HCT116 (cell line): ENCODE measurements at regions not wholly inside any gene's neighbourhood (a gene's known extent, or its start where the extent isn't known, plus 50 kb on each side); places are given as distances from the start of the nearest gene placed in this dataset.

Experiments used
- CBX3 ChIP-seq: IDR thresholded peaks from 2 replicates; pipeline ENCODE4 v1.6.1; 2012; ENCODE audit warnings: low read depth
- CEBPB ChIP-seq: IDR thresholded peaks from 2 replicates; pipeline ENCODE4 v1.6.1; 2012; ENCODE audit warnings: low read depth
- EGR1 ChIP-seq: IDR thresholded peaks from 2 replicates; pipeline ENCODE4 v1.6.1; 2012; ENCODE audit warnings: low read depth
- EZH2phosphoT487 ChIP-seq: fragments of 200-600 bp; IDR thresholded peaks from 2 replicates; pipeline ENCODE4 v1.6.1; 2018; ENCODE audit warnings: antibody characterized with exemption, borderline replicate concordance
- JUND ChIP-seq: IDR thresholded peaks from 2 replicates; pipeline ENCODE4 v1.6.1; 2012
- POLR2AphosphoS5 ChIP-seq: IDR thresholded peaks from 2 replicates; pipeline ENCODE4 v1.6.1; 2011; ENCODE audit warnings: mild to moderate bottlenecking, low read depth, low read length, moderate library complexity
- RAD21 ChIP-seq: IDR thresholded peaks from 2 replicates; pipeline ENCODE4 v1.6.1; 2012; ENCODE audit warnings: low read depth, mild to moderate bottlenecking
- SIN3A ChIP-seq: IDR thresholded peaks from 2 replicates; pipeline ENCODE4 v1.6.1; 2012; ENCODE audit warnings: low read depth
- SP1 ChIP-seq: IDR thresholded peaks from 2 replicates; pipeline ENCODE4 v1.6.1; 2012; ENCODE audit warnings: low read depth
- SRF ChIP-seq: IDR thresholded peaks from 2 replicates; pipeline ENCODE4 v1.6.1; 2012; ENCODE audit warnings: low read depth
- YY1 ChIP-seq: IDR thresholded peaks from 2 replicates; pipeline ENCODE4 v1.6.1; 2011; ENCODE audit warnings: low read length, low read depth, moderate library complexity, mild to moderate bottlenecking; ENCODE audit not compliant: insufficient replicate concordance; ENCODE audit errors: extremely low read depth
- ZNF274 ChIP-seq: fragments of 200-500 bp; sonication (Bioruptor generic); IDR thresholded peaks from 2 replicates; pipeline ENCODE4 v1.6.1; 2014; ENCODE audit warnings: mild to moderate bottlenecking, low read depth, low read length, inconsistent platforms
- TF ChIP-seq, protein P1 (sequence below), 3 experiments: fragments of 200-600 bp in 1 of 3; sonication (generic) in 1 of 3; IDR thresholded peaks in 2 of 3; conservative IDR thresholded peaks in 1 of 3; 2 replicates each; pipeline ENCODE4 v1.5.1; 2012 to 2017; ENCODE audit warnings: low read depth in 2 of 3, low read length in 2 of 3, antibody characterized with exemption in 1 of 3, borderline replicate concordance in 1 of 3, control low read depth in 1 of 3, mild to moderate bottlenecking in 1 of 3, mixed read lengths in 1 of 3, mixed run types in 1 of 3, moderate library complexity in 1 of 3; ENCODE audit not compliant: insufficient read depth in 1 of 3
- TF ChIP-seq, protein P2 (sequence below): IDR thresholded peaks from 2 replicates; pipeline ENCODE4 v1.6.1; 2012

DNA sequence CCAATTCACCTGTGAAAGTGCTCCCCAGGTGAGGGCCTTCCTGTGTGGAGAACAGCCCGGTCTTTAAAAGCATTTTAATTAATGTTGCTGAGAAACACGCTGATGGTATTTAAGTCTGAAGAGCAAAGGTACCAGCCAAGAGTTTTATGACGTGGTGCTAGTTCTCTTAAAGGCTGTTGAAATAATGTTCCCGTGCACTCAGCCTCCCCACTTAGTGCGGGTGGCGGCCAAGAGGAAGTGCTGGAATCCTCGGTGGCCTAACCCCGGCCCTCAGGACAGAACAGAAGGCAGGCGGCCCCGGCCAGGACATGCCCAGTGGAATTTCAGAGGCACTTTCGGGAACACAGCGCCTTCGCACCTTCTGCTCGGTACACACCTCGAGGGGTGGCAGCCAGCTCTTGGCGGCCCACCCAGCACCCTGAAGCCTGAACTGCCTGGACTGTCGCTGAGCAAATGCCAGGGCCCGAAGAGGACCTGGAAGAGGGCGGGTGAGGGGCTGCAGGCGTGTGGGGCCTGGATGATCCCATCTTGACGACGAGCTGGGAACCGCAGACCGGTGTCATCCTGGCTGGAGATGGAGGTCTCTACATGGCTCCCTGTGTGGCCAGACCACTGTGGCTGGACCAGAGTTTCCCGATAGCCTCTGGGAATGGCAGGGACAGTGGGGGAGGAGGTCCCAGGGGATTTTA, 142.9 kb downstream of the ASB1 start:
- TF ChIP-seq SP1 (no peak), RAD21 (no peak), JUND (no peak), SIN3A (no peak), POLR2AphosphoS5 (no peak), EGR1 (no peak), YY1 (no peak), CBX3 (no peak), EZH2phosphoT487 (no peak), CEBPB (no peak), SRF (no peak), ZNF274 (no peak)
- TF ChIP-seq, protein P1, sequence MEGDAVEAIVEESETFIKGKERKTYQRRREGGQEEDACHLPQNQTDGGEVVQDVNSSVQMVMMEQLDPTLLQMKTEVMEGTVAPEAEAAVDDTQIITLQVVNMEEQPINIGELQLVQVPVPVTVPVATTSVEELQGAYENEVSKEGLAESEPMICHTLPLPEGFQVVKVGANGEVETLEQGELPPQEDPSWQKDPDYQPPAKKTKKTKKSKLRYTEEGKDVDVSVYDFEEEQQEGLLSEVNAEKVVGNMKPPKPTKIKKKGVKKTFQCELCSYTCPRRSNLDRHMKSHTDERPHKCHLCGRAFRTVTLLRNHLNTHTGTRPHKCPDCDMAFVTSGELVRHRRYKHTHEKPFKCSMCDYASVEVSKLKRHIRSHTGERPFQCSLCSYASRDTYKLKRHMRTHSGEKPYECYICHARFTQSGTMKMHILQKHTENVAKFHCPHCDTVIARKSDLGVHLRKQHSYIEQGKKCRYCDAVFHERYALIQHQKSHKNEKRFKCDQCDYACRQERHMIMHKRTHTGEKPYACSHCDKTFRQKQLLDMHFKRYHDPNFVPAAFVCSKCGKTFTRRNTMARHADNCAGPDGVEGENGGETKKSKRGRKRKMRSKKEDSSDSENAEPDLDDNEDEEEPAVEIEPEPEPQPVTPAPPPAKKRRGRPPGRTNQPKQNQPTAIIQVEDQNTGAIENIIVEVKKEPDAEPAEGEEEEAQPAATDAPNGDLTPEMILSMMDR (IDR thresholded peaks at IDR 0.05 in 2 of 3, conservative IDR thresholded peaks at IDR 0.05 in 1 of 3; ENCODE audit: borderline replicate concordance in 1 of 3, insufficient read depth in 1 of 3, low read depth in 2 of 3, low read length in 2 of 3): no peak
- TF ChIP-seq, protein P2, sequence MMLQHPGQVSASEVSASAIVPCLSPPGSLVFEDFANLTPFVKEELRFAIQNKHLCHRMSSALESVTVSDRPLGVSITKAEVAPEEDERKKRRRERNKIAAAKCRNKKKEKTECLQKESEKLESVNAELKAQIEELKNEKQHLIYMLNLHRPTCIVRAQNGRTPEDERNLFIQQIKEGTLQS: no peak
